ENCODE measurements at regions not wholly inside any gene's neighbourhood (a gene's known extent, or its start where the extent isn't known, plus 50 kb on each side); places are given as distances from the start of the nearest gene placed in this dataset.
"Not testable (repeated sequence)": the region's sequence is repeated elsewhere in the genome, so short reads cannot be mapped to it uniquely, and the experiment has no call there.

DNA sequence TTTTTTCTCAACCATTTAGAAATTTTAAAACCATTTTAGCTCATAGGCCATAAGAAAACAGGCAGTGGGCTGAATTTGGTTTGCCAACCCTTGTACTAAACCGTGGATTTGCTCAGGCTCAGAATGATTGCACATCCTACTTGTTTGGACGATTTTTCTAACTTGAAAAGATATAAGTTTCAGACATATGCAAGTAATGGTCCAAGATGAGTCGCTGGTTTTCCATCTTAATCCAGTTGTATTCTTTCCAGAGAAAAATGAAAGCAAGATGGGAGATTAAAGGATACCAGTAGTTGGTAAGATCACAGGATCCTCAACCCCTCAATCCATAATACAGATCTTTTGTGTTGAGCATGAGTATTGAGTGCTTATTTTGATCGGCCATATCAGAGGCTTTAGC lies 250.9 kb downstream of the TINAG start:
- no peak for DNase-seq (ENCODE audit: low spot score)

DNA sequence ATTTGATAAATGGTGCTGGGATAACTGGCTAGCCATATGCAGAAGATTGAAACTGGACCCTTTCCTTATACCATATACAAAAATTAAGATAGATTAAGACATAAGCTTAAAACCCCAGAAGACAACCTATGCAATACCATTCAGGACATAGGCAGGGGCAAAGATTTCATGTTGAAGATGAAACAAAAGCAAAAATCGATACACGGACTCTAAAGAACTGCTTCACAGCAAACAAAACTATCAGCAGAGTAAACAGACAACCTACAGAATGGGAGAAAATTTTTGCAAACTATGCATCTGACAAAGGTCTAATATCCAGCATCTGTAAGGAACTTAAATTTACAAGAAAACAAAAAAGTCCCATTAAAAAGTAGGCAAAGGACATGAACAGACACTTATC lies 255.9 kb downstream of the TINAG start:
- not testable (repeated sequence) for DNase-seq (ENCODE audit: low spot score)

DNA sequence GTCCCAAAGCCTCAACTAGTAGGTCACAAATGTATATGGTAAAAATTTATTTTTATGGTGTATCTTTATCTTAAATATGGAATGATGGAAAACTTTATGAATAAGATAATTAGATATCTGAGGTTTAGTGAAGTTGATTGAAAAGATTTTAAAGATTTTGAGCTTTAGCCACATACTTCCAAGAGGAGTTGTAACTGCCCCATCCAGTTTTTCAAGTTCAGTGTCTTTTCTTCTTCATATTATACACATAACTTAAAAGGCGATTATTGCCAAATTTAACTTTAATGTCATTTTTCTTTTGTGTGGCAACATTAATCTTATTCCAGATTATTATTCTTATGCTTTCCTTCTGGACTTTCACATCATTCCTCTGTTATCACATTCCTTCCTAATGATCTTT lies 266.4 kb downstream of the TINAG start:
- DNase-seq (ENCODE audit: low spot score) = no peak

DNA sequence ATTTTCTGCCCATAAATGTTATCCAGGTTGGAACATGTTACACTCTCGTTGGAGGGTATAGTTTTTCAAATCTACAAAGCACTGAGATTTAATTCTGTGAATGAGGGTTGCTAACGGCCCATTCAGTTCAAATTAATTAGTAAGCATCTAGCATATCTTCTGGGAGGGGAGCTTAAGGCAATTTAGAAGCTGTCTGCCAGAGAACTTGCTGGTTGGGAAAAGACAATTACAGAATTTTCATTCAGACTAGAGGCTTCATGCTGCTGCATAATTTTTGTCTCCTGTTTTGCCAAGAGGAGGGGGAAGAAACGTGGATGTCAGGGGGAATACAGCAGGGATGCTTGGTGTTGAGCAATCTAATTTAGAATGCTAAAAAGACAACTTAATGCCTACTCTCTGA lies 268.3 kb upstream of the FAM83B start:
- no peak for DNase-seq (ENCODE audit: low spot score)

DNA sequence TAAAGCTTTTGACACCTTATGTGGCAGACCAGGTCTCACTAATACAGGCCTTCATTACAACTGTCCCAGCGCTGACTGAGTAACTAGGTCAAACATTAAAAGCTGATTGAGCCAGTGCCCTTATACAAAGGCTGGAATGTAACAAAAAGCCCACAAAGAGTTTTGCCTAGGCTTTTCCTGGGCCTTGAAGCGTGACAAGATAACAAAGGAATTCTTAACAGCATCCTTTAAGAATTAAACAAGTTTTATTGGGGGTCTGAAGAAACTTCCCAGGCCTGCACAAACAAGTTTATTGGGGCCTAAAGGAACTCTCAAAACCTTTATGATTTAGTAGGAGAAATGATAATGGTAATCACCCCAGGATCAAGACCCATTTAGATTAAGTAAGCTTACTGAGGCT lies 267.6 kb upstream of the FAM83B start:
- no peak for DNase-seq (ENCODE audit: low spot score)

DNA sequence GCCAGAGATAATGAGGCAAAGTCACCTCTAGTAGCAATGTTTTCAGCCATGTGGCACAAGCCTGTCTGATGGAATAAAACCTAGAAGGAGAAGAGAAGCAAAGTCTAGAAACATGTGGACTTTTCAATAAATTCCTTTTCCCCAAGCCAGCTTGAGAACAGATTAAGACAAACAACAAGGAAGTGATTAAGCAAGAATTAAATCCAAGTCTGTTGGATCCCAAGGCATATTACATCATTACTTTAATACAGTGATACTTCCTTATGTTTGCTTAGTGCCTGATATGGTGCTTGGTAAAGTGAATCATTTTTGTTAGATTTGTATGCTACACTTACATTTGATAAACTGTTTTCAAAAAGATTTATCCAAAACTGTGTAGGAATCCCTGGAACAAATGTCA lies 260.3 kb upstream of the FAM83B start:
- no peak for DNase-seq (ENCODE audit: low spot score)

- DNase-seq (ENCODE audit: low spot score) = no peak
Measured at GRCh38 chr6:54587277-54587676, 259.3 kb upstream of the FAM83B start.

DNA sequence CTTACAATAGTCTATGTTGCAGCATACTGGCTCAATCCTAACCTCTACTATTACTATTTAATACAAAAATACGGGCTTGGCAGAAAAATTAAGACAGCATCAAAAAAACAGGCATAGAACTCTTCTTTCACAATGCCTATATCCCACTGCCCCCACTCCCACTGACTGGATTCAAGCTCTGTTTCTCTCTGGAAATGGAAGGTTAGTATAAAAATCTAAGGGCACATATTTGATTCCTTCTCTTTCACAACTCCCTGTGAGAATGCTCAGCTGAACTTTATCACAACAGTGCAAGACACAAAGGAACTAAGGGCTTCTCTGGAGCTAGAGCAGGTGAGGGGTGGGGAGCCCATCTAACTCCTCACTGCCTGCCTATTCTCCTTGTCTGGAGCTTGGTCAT lies 258.4 kb upstream of the FAM83B start:
- no peak for DNase-seq (ENCODE audit: low spot score)

DNA sequence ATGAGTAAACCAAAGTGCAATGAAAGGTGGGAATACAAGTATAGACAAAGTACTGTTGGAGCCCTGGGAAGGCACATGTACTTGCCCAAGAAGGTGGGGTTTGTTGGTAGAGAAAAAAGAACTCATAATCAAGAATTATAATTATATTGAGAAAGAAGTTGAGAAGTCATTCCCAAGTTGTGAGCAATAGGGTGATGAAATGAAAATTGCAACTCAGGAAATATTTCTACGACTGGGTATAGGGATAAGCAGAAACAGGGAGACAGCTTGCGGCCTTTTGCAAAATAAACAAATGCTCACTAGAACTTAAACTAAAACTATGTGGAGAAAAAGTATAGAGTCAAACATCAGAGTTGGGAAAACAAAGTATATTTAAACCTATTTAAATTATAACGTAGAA lies 250.7 kb upstream of the FAM83B start:
- DNase-seq (ENCODE audit: low spot score) = no peak

DNA sequence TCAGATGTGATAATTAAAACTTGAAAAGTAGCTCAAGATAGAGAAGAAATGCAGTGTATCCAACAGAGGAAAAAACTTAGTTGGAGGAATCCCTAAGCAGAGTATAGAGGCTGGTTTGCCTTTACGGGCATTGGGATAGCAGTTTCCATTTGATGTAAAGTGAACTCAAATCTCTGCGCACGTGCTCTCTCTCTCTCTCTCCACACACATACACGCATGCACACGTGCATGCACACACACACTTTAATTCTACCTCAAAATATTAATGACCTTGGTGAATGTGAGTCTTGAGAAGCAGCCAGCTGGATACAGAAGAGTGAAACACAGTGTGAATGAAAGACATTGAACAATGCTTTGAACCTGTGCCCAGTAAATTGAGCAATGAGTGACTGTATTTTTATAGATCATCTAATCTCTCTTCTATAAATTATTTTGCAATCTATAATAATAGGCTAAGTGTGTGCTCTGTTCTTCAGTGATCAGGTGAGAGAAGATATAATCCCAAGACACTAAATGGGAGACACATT lies 247.7 kb upstream of the FAM83B start:
- peak; percentile 55 for DNase-seq (ENCODE audit: low spot score)

DNA sequence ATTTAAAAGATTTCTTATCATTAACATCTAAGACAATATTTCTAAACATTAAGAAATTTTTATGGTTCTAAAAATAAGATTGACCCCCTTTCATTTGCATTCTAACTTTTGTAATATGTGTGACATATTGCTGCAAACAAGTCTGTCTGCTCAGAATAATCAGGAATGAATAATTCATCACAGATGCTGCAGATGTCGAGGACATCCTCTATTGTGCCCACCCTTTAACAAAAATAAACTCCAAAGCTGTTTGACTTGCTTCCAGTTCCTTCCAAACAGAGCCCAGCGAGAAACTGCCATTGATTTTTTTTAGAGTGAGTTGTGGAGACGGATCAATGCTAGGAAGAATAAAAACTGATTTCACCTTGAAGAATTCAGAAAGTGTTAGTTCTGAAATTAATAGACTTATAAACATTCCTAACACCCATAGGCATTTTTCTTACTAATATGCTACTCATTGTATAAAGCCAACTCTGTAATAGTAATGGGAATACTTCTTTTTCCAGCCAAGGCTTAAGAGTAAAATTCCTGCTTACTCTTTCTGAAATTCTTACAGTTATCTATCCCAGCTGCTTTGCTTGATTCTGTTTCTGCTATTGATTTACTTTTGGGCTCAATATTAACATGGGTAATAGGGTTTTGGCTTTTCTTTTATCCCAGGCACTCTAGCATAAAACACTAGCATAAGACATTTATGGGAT lies 244.8 kb upstream of the FAM83B start:
- no peak for DNase-seq (ENCODE audit: low spot score)

GRCh38 chr6:54602591-54602990 lies 244.0 kb upstream of the FAM83B start:
- DNase-seq (ENCODE audit: low spot score) = no peak

GRCh38 chr6:54609981-54610380 lies 236.6 kb upstream of the FAM83B start:
- no peak for DNase-seq (ENCODE audit: low spot score)

GRCh38 chr6:54613596-54613995 lies 233.0 kb upstream of the FAM83B start:
- DNase-seq (ENCODE audit: low spot score) = no peak

DNA sequence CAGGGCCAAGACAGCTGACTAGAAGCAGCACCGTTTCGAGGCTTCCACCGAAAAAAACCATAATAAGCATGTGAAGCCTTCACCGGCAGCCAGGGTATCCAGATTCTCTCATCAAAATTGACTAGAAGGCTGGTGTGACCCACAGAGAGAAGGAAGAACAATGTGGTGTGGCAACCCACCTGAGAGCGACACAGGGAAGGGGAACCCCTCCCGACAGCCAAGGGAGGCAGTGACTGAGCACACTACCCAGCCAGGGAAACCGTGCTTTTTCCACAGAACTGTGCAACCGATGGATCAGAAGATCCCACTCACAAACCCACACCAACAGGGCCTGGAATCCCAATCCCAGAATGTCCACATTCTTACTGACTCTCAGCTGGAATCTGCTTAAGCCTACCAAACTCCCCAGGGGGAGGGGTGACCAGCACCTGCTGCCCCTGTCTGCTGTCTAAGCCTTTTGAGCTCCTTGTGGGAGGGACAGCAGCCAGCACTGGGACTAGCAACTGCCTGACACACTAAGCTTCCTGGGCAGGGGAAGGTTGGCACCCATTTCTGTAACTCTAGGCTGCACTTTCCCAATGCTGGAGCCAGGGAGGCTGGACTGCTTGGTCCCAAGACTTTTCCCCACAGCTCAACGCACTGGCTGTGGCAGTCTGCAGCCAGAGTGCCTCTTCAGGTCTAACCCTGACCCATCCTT lies 231.9 kb upstream of the FAM83B start:
- DNase-seq (ENCODE audit: low spot score) = no peak

DNA sequence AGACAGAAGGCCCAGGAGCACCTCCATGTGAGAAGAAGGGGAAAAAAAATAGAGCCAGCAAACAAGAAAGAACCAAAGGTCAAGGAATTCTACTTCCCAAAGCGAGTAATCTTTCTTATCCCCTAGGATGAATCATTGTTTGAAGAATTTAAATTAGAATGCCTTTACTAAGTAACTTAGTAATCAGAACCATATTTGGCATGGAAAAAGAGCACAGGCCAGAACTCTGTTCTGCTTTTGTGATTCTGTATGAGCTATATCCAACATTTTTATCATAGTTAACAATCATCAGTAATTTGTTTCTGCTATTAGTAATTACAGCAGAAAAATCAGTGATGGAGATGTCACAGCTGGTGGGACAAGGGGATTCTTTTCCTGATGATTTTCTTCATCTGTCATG lies 228.8 kb upstream of the FAM83B start:
- no peak for DNase-seq (ENCODE audit: low spot score)

DNA sequence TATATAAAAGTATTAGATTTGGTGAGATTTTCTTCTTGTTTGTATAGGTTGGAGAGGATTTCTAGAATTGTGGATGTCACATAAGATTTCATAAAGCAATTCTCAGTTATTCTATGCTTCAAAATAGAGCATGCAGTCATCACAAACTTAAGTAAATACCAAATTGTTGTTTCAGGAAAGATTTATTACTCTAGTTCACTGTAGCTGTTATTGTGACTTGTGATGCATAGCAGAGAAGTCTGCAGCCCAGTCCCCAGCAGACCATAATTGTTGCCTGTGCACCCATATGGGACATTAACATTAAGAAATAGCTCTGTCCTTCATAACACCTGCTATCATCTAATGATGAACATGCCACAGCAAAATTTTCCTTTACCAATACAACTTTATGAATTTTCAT lies 228.0 kb upstream of the FAM83B start:
- DNase-seq (ENCODE audit: low spot score) = no peak

DNA sequence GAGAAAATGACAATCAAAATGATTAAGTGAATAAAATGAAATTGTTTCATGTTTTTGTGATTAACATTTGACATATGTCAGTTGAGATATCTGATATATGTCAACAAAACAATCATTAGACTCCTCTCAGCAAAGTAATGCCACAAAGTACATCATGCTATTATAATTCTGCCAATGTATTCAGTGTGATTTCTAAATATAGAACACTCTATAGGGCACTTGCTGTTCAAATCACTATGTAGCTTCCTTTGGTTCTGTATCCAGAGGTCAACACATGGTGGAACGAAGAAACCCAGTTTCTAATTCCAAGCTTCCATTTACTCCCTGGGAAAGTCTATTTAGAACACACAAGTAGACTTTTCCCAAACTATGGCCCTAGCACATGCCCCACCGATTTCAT lies 227.5 kb upstream of the FAM83B start:
- no peak for DNase-seq (ENCODE audit: low spot score)

DNA sequence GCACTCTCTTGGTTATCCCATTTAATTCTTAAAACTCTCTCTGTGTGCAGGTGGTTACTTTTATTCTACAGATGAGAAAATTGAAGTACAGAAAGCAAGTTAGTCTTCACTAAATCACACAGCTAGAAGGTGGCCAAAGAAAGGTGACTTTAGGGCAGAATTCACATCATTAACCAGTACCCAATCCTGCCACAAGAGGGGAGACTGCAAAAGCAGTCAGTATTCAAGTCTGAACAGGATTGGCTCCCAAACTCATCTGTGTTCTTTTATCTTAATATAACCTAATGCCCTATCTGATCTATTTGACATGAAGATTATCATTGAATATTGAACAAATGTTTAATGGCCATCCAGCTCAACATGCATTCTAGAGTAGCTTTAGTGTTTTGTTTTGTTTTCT lies 225.3 kb upstream of the FAM83B start:
- no peak for DNase-seq (ENCODE audit: low spot score)

GRCh38 chr6:54624216-54624615 lies 222.4 kb upstream of the FAM83B start:
- no peak for DNase-seq (ENCODE audit: low spot score)

- DNase-seq (ENCODE audit: low spot score) = no peak
Measured at GRCh38 chr6:54624779-54625178, 221.8 kb upstream of the FAM83B start.

GRCh38 chr6:54629131-54629530 lies 217.4 kb upstream of the FAM83B start:
- no peak for DNase-seq (ENCODE audit: low spot score)

DNA sequence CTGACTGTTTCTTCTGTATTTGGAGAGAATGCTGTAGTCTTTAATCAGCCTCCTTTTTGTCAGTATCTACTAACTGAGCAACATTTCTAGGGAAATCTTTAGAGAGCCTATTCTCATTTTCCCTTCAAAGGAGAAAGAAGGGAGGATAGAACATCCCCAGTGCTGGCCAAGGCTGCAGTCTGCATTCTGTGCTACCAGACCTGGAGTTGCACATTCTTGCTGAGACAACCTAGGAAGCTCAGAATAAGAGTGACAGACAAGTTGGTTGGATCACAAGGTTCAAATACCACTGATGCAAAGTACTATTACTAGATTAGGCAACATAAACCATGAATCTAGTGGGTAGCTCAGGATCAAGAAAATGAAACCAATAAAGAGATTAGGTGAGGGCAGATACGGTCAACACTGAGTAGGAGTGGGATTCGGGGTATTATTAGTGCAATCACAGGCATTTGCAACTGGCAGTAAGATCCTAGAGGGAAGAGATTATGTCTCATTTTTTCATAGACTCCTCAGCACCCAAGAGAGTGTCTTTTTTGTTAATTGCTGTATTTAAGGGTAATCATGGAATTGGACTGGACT lies 213.5 kb upstream of the FAM83B start:
- DNase-seq (ENCODE audit: low spot score) = no peak

All from mucosa of gallbladder (tissue), 1 donor.